Prostate gland (tissue), 2 donors: ENCODE measurements at regions not wholly inside any gene's neighbourhood (a gene's known extent, or its start where the extent isn't known, plus 50 kb on each side); places are given as distances from the start of the nearest gene placed in this dataset.

Experiments used
- DNase-seq: peaks from one replicate; pipeline ENCODE4 v3.0.0-alpha.2; 2019; ENCODE audit warnings: low spot score
- H3K27ac ChIP-seq, 2 donors: fragments of 200-600 bp; sonication (generic); 2 replicates each; pipeline ENCODE4 v1.5.1; 2017 to 2019
- H3K27me3 ChIP-seq: fragments of 200-600 bp; sonication (generic); replicated peaks from 2 replicates; pipeline ENCODE4 v1.5.1; 2019; ENCODE audit not compliant: insufficient read depth
- H3K36me3 ChIP-seq, 2 donors: fragments of 200-600 bp; sonication (generic); 1 replicate in 1 of 2; 2 replicates in 1 of 2; pipeline versions ENCODE4 v1.5.1 to v1.8.1; 2017 to 2019
- H3K4me1 ChIP-seq: fragments of 200-600 bp; sonication (generic); replicated peaks from 2 replicates; pipeline ENCODE4 v1.5.1; 2019
- H3K4me3 ChIP-seq, 2 donors: fragments of 200-600 bp; sonication (generic); 2 replicates each; pipeline ENCODE4 v1.5.1; 2017 to 2019
- H3K9me3 ChIP-seq: fragments of 200-600 bp; sonication (generic); 2 replicates; pipeline ENCODE4 v1.5.1; 2017
- CTCF ChIP-seq, 4 experiments: fragments of 200-600 bp in 2 of 4; fragments of 450-650 bp in 2 of 4; sonication (generic) in 2 of 4; IDR thresholded peaks; 1 replicate in 3 of 4; 2 replicates in 1 of 4; pipeline ENCODE4 v1.5.1; 2016 to 2019; ENCODE audit warnings: antibody characterized with exemption in 4 of 4, mild to moderate bottlenecking in 2 of 4, moderate library complexity in 2 of 4
- POLR2A ChIP-seq: fragments of 450-650 bp; IDR thresholded peaks from one replicate; pipeline ENCODE4 v1.6.1; 2016; ENCODE audit warnings: antibody characterized with exemption, mild to moderate bottlenecking
- POLR2AphosphoS5 ChIP-seq: sonication (generic); formaldehyde crosslinking; IDR thresholded peaks from one replicate; pipeline ENCODE4 v1.6.1; 2017; ENCODE audit warnings: antibody characterized with exemption
- WGBS: methylation state at CpG from one replicate; pipeline ENCODE4 v1.1.5; 2018; 5-methylcytosine and 5-hydroxymethylcytosine counted together
- intact Hi-C: fragments of 100-400 bp; cut with DNase I; formaldehyde crosslinking; loops from one replicate; pipeline ENCODE4 v1.14.2; 2022

GRCh38 chr6:90450268-90450953 lies 136.5 kb downstream of the MAP3K7 start:
- H3K27ac ChIP-seq: no peak overlapping the region
- WGBS: 54% methylated on average over 4 of the region's 4 CpGs
- H3K4me1 ChIP-seq: no peaks in the 10 kb centered on the region
- no peaks in the 10 kb centered on the region for H3K9me3 ChIP-seq
- no peaks in the 10 kb centered on the region for H3K27me3 ChIP-seq
- no peak for TF ChIP-seq POLR2AphosphoS5
- no peak for TF ChIP-seq CTCF (IDR thresholded peaks at IDR 0.05)
- TF ChIP-seq POLR2A: no peak
- no peak for DNase-seq
- intact Hi-C loops: no loop called here
- no peaks in the 10 kb centered on the region for H3K36me3 ChIP-seq
- no peak overlapping the region for H3K4me3 ChIP-seq

- Histone ChIP-seq H3K27me3 (no peaks in the 10 kb centered on the region), H3K4me3 (no peak overlapping the region), H3K4me1 (no peaks in the 10 kb centered on the region), H3K36me3 (no peaks in the 10 kb centered on the region), H3K27ac (no peak overlapping the region), H3K9me3 (no peaks in the 10 kb centered on the region)
- intact Hi-C loops: no loop called here
- 81% methylated on average over 5 of the region's 5 CpGs for WGBS
- no peak for DNase-seq
- TF ChIP-seq POLR2A: no peak
- no peak for TF ChIP-seq CTCF (IDR thresholded peaks at IDR 0.05)
- TF ChIP-seq POLR2AphosphoS5: no peak
These were observed 137.6 kb downstream of the MAP3K7 start for GRCh38 chr6:90449311-90449710.

GRCh38 chr6:90448836-90449235 lies 138.0 kb downstream of the MAP3K7 start:
- DNase-seq: no peak

GRCh38 chr6:90446164-90446563 lies 140.7 kb downstream of the MAP3K7 start:
- no peak overlapping the region for H3K4me3 ChIP-seq
- no peaks in the 10 kb centered on the region for H3K36me3 ChIP-seq
- TF ChIP-seq POLR2AphosphoS5 (no peak), CTCF (IDR thresholded peaks at IDR 0.05) (no peak), POLR2A (no peak)
- no peaks in the 10 kb centered on the region for H3K27me3 ChIP-seq
- H3K27ac ChIP-seq: no peak overlapping the region
- no peaks in the 10 kb centered on the region for H3K4me1 ChIP-seq
- no peaks in the 10 kb centered on the region for H3K9me3 ChIP-seq
- intact Hi-C loops: no loop called here
- no peak for DNase-seq
- WGBS: 38% methylated on average over 2 of the region's 2 CpGs

More at GRCh38 chr6:90448836-90449235, 138.0 kb downstream of the MAP3K7 start:
- H3K4me3 ChIP-seq: no peak overlapping the region
- H3K27me3 ChIP-seq: no peaks in the 10 kb centered on the region
- no peaks in the 10 kb centered on the region for H3K4me1 ChIP-seq
- TF ChIP-seq POLR2A (no peak), POLR2AphosphoS5 (no peak), CTCF (IDR thresholded peaks at IDR 0.05) (no peak)
- H3K27ac ChIP-seq: no peak overlapping the region
- WGBS: 85% methylated on average over 5 of the region's 5 CpGs
- H3K36me3 ChIP-seq: no peaks in the 10 kb centered on the region
- H3K9me3 ChIP-seq: no peaks in the 10 kb centered on the region
- intact Hi-C loops: no loop called here

GRCh38 chr6:90445533-90446108 lies 141.3 kb downstream of the MAP3K7 start:
- intact Hi-C loops: no loop called here
- H3K36me3 ChIP-seq: no peaks in the 10 kb centered on the region
- no peaks in the 10 kb centered on the region for H3K9me3 ChIP-seq
- H3K27ac ChIP-seq: no peak overlapping the region
- no peaks in the 10 kb centered on the region for H3K4me1 ChIP-seq
- no peak for TF ChIP-seq POLR2A
- TF ChIP-seq CTCF (IDR thresholded peaks at IDR 0.05): no peak
- no peak for TF ChIP-seq POLR2AphosphoS5
- WGBS: 61% methylated on average over 2 of the region's 2 CpGs
- DNase-seq: no peak
- no peaks in the 10 kb centered on the region for H3K27me3 ChIP-seq
- no peak overlapping the region for H3K4me3 ChIP-seq
